HG02642 (cell line): ENCODE measurements at regions not wholly inside any gene's neighbourhood (a gene's known extent, or its start where the extent isn't known, plus 50 kb on each side); places are given as distances from the start of the nearest gene placed in this dataset.
"Not testable (repeated sequence)": the region's sequence is repeated elsewhere in the genome, so short reads cannot be mapped to it uniquely, and the experiment has no call there.

Experiments used
- ATAC-seq: cut with Tn5 transposase; IDR thresholded peaks from one replicate; pipeline ENCODE4 v1.9.1; 2021; ENCODE audit warnings: mild to moderate bottlenecking; ENCODE audit not compliant: unreplicated experiment, poor library complexity

DNA sequence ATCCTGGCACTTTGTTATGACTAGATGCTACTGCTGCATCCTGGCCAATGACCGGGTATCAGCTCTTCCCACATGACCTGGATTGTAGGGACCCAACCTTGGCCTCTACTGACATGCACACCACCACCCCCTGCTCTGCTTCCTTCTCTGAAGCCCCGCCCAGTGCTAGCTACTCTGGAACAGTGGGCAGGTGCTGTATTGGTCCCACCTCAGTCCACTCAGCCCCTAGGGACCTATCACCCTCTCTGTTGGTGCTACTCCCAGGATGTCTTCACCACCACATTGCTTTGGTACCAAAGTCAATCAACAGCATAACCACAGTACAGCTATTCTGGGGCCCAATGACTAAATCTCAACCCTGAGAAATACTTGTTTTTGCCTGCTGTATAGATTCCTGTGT is 170.2 kb upstream of the PRICKLE2 start:
- ATAC-seq: no peak

DNA sequence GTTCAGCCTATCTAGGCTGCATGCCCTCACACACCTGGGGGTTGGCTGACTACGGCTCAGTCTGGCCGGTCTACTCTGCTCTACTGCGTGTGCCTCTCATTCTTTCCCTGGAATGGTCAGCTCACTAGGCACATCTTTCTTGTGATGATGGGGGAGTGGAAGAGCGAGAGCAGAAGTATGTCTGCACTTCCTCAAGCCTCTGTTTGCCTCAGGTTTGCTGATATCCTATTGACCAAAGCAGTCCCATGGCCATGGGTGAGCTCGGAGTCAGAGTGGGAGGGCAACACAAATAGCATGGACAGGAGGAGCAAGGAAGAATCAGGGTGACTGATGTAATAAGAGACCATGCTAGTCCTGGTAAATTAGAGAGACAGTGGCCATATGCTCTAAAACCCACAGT is 167.9 kb upstream of the PRICKLE2 start:
- ATAC-seq: no peak

DNA sequence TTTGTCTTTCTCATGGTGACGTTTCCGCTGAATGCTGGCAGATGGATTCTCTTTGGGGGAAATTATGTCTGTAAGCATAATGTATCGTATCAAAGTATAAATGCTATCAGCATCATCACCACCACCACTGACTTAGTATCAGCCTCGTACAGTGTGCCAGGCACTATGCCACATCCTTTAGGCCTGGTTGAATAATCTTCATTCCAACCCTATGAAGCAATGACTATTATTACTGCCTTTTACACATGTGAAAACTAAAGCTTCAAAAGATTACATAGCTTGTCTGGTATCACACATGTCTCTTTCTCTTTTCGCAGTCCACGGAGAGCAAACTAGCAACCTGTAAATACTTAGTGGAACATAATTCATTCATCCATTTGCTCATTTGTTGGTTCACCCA is 166.7 kb upstream of the PRICKLE2 start:
- no peak for ATAC-seq

DNA sequence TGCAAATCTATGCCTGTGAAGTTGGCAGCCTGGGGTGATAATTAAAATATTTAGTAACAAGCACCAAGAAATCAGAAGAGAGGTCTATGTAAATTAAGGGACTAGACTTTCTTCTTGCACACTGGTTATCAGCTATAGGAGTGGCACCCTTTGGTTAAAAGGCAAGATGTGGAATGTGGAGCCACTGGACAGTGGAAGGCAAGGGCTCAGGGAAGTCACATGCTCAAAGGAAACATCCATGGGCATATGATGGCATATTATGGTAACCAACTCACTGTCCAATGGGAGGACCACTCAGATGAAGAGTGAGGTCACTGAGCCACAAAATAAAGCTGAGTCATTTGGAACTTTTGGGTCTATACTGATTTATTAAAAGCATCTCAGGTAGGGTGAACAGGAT is 165.6 kb upstream of the PRICKLE2 start:
- no peak for ATAC-seq

DNA sequence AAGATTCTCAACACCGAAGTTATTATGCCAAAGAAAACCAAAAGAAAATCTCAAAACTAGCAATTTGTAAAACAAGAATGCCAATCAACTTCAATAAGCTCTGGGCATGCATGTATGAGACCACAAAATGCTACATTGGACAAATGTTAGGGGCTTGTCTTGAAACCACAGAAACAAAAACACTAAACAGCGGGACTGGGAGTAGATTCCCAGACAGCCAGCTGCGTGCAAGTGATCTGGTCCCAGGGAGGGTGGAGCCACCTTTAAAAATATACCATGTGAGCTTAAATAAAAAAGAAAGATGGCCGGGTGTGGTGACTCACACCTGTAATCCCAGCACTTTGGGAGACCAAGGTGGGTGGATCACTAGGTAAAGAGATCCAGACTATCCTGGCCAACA is 163.6 kb upstream of the PRICKLE2 start:
- ATAC-seq: no peak

DNA sequence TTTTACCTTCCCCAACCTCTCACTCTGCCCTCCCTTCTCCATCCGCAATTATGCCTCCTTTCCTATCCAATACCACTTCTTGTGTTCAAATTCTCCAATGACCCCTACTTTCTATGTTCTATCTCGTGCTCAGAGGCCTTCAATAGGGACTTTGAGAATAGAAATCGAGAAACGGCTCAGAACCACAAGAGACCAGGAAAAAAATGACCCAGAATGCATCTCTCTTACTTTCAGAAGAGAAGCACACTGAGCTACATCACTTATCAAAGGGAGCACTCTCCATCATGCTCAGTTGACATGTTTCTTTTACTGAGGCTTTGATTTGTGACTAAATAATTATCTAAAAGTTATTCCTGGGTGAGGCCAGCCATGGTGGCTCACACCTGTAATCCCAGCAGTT is 162.4 kb upstream of the PRICKLE2 start:
- ATAC-seq: no peak

DNA sequence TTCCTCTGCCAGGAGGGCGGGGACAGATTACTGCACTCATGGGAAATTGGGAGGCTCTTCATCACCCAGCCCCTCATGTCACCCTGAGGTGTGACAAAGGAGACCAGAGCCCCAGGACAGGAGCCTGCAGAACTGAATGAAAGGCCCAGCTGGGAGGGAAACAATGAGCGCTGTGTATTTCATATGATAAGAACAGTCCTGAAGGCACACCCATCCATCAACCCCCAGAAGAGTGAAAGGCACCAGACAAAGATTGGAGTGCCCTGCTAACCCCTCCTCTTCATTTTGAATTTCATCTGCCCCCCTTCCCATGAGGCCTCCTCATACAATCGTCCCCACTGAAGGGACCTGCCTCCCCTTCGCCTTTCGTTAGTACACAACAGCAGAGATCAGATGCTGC is 160.0 kb upstream of the PRICKLE2 start:
- no peak for ATAC-seq

DNA sequence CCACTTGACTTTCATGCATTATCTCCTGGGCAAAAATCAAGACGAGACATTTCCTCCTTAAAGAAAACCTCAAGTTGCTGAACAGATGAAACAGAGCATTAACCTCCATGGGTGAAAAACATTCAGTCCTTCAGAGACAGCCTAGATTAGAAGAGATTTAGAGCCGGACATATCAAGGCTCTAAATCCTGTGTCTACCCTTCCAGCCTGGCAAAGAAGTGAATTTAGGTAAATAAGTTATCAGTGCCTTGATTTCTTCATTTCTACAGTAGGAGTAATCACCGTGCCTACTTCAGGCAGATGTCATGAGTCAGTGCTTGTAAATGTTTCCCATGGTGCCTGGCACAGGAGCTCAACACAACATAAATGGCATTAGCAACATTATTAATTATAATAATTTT is 159.3 kb upstream of the PRICKLE2 start:
- ATAC-seq: no peak

DNA sequence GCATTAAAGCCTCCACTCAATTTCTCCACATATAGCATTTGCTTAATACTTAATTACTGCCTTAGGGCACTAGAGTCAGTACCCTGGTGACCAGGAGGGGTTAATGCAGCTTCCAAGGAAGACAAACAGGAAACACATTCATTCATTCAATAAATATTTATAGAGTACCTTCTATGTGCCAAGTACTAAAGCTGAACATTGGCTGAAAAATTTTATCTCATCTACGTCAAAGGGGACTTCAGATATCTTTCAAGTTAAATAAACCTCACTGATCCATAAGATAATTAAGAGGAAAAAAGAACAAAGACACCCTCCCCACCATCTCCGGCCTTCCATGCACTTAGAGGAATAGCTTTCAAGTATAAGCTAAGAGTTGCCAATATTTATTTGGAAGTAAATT is 156.9 kb upstream of the PRICKLE2 start:
- ATAC-seq: no peak

DNA sequence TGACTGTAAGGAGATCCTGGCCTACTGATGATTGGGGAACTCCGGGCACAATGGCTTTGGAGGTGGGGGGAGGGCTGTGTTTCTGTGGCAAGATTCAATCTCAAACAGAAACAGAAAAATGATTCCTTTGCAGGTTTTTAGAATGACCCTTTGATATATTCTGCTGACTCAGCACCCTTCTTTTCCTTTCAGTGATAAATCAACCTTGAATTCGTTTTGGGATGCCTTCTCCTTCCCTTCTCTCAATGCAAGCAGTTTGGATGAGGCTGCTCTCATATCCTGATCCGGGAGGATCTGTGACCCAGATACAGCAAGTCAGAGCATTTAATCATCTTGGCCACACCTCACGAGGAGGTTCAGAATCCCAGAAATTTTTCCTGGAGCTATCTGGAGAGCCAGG is 156.1 kb upstream of the PRICKLE2 start:
- ATAC-seq: no peak

DNA sequence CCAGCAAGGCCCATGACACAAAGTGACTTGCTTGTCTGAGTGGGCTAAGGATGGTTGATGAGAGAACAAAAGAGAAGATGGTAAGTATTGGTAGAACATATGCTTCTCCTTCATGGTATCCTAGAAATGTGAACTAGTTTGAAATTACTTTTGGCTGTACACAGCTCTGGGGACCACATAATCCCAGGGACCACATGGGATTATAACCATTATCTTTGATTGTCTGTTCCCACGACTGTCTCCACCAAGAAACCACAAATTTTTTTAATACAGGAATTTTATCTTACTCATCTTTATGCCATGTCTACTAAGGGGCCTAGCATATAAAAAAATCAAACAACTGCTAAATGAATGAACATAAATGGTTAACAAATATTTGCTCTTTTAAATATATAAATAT is 155.3 kb upstream of the PRICKLE2 start:
- ATAC-seq: no peak

DNA sequence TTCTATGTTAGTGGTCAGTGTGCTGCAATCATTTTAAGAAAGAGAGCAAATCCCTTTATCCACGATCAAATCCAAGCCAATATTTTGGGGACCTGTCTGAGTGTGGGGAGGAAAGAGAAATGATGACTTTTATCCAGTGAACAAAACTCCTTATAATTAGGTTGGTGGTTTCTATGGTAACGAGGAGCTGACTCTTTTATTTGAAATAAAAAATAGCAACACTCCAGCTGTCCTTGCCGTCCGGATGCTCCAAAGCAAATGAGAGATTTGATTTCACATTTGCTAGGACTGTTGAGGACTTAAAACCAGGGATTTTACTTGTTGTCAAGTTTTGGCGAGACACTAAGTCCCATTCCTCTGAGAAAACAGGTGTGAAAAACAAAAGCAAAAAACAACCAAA is 154.0 kb upstream of the PRICKLE2 start:
- no peak for ATAC-seq

DNA sequence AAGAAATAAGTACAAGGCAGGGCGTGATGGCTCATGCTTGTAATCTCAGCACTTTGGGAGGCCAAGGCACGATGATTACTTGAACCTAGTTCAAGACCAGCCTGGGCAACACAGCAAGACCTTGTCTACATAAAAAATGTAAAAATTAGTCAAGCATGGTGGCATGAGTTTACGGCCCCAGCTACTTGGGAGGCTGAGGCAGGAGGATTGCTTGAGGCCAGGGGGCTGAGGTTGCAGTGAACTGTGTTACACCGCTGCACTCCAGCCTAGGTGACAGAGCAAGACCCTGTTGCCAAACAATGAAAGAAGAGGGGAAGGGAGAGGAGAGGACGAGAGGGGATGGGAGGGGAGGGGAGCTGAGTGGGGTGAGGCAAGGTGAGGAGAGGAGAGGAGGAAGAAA is 152.7 kb upstream of the PRICKLE2 start:
- ATAC-seq: no peak

DNA sequence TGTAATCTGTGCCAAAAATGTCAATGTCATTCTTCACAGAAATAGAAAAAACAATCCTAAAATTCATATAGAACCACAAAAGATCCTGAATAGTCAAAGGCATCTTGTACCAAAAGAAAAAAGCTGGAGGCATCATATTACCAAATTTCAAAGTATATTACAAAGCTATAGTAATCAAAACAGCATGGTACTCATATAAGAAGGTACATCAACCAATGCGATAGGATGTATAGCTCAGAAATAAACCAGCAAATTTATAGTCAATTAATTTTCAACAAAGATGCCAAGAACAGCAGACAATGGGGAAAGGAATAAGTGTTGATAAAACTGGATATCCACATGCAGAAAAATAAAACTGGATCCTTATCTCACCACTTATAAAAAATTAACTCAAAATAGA is 150.5 kb upstream of the PRICKLE2 start:
- no peak for ATAC-seq

DNA sequence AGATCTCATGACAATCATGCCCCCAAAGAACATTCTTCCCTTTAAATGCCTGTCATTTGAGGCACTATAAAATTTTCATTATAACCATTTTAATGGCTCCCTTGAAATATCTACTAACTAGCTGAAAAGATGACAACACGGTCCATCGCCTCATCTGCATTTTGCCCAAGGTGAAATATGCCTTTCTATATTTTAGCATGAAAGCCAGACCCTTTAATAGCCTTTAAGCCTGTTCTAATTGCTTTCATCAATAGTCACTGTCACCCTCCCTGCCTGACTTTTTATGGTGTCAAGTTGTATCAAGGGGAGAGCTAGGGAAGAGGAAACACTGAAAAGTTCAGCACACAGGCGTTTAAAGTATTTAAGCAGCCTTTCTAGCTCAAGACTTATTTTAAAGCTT is 144.1 kb upstream of the PRICKLE2 start:
- ATAC-seq: no peak

DNA sequence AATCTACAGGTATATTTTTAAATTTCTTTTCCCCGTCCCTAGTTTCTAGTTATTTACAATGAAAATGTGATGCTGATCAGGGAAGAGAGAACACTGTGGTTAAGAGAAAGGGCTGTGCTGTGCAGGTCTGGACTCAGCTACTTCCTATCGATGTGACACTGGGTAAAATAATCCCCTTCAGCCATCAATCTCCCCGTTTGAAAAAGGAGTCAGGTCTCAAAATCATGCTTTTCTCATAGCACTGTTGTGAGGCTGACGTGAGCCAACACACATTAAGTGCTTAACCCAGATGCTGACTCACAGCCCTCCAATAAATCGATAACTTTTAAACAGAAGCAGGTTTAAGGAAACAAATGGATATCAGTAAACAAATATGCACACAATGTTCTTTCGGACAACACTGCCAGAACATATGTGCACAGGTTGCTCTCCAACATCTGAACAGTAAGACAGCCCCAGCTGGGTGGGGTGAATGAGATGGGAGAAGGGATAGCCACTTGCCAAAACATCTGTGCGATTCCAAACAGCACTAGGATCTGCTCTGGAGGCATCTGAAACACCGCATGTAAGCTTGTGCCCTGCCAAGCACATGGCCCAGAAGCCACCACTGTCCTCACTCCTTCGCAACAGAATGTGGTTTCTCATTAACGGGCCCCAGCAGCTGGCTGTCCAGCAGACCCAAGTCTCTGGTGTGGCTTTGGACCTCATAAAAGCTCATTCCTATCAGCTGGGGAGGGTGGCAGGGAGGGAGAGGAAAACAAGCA is 143.2 kb upstream of the PRICKLE2 start:
- ATAC-seq: no peak

DNA sequence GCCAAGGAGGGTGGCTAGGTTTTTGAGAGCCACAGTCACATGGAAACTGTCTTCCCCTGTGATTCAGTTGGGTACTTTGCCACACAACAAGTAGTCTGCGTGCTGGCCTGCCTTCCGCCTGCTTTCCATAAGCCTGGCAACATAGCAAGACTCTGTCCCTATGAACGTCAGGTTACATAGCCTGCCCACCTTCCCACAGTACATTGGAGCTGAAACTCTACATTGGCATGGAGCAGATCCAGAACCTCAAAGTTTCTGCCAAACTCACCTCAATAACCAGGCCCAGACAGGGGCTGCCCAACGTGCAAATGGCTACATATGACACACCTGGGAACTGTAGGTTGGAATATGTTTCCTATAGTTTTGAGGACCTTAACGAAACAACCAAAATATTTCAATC is 140.6 kb upstream of the PRICKLE2 start:
- no peak for ATAC-seq

DNA sequence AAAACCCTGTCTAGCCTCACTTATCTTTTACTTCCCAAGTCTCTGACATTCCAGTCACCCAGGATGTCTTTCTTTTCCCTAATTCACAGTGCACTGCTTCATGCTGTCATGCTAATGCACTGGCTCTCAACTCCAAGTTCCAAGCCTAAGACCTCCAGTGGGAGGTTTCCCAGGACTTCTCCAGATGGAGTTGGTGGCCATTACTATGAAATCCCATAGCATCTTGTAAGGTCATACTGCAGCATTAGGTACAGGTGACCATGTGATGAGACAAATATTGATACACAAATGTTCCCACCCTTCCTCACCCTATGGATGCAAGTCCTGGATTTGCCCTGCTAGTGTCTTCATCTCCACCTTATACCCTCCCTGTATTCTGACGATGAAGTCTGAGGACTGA is 138.6 kb upstream of the PRICKLE2 start:
- ATAC-seq: no peak

DNA sequence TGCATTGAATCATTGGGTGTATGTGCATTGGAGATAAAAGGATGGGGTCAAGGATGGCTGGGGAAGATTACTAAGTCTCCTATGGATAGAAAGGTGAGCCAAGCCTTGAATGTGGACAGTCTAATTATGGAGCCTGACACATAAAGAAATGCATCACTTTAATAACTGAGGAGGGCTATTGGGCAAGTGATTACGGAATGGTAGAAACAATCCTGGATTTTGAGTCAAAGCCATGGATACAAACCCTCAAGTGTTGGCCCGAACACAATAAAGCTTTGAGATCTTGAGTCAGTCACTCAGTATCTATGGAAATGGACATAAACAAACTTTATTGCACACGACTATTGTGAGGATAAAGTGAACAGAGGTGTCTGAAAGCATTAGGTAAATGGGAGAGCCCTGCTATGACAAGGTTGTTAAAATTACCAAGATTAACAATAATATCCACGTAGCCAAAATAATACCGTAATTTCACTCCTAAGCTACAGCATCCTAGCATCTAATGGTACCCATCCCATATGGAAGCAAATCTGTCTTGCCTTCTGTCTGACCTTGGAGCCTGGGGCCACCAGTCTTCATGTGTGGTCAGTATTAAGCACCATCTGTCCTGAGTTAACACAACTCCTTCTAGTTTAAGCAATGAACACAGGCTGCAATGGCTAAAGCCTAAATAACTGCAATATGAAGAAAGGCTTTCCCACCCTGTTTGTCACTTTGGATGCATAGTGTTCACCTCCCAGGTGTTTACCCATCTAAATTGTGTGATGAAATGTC is 136.9 kb upstream of the PRICKLE2 start:
- ATAC-seq: no peak

DNA sequence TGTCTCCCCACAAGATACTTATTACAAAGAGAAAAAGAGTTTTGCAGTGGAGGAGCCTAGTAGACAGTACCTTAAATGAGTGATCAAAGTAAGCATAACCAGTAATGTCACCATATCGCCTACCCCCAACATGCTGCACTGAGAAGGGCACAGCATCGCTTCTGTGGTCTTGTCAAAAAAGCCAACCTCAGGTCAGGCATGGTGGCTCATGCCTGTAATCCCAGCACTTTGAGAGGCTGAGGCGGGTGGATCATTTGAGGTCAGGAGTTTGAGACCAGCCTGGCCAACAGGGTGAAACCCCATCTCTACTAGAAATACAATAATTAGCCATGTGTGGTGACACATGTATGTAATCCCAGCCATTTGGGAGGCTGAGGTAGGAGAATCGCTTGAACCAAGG is 135.8 kb upstream of the PRICKLE2 start:
- not testable (repeated sequence) for ATAC-seq

DNA sequence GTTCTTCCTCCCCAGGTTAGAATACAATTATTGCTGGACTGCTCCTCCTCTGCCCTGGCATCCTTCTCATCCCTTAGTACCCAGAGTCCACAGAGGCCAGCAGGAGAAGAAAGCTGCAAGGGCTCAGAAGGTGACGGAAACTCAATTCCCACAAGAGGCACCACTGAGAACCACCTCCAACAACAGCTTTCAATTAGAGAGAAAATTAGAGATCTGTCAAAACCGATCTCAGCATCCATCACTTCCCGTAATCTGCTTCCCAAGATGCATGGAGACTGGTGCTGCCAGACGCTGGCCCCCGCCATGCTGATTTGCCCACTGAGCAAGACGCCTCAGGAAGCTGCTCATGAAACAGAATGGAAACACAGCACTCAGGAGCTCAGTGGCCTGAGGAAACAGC is 135.0 kb upstream of the PRICKLE2 start:
- no peak for ATAC-seq

DNA sequence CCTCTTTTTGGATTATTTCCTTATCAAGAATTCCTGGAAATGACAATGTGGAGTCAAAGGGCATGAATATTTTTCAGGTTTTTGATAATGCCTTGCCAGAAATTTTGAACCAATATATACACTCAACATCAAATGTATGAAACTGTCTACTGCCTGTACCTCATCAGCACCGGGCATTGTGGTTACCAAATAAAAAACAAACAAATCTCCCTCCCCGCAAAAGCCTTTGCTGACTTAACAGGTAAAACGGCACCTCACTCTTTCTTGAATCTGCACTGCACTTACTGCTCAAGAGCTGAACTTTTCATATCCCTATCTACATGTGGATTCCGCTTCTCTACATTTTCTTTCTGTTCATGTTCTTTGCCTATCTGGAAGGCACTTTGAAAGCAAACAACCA is 134.5 kb upstream of the PRICKLE2 start:
- ATAC-seq: no peak
